Effector memory CD8-positive, alpha-beta T cell (primary cell): ENCODE measurements at regions not wholly inside any gene's neighbourhood (a gene's known extent, or its start where the extent isn't known, plus 50 kb on each side); places are given as distances from the start of the nearest gene placed in this dataset.
"Not testable (repeated sequence)": the region's sequence is repeated elsewhere in the genome, so short reads cannot be mapped to it uniquely, and the experiment has no call there.

Experiments
- ATAC-seq: fragments of 150-1000 bp; cut with Tn5 transposase; replicated peaks from 2 replicates; pipeline ENCODE4 v1.10.0; 2021; ENCODE audit warnings: mild to moderate bottlenecking, moderate library complexity
- DNase-seq, 3 experiments: peaks; one replicate each; pipeline ENCODE4 v3.0.0; 2021
- H3K27ac Mint-ChIP-seq, 2 donors: one replicate each; pipeline ENCODE4 v1.8.0; 2022; ENCODE audit warnings: mild to moderate bottlenecking in 2 of 2, mixed read lengths in 2 of 2, moderate library complexity in 2 of 2
- H3K27me3 Mint-ChIP-seq, 2 donors: one replicate each; pipeline ENCODE4 v1.8.0; 2022; ENCODE audit warnings: mixed read lengths in 2 of 2
- H3K36me3 Mint-ChIP-seq: one replicate; pipeline ENCODE4 v1.8.0; 2022; ENCODE audit warnings: mild to moderate bottlenecking, moderate library complexity, mixed read lengths; ENCODE audit not compliant: insufficient read depth
- H3K4me1 Mint-ChIP-seq, 2 donors: one replicate each; pipeline ENCODE4 v1.8.0; 2022; ENCODE audit warnings: low read depth in 2 of 2, mixed read lengths in 2 of 2
- H3K4me3 Mint-ChIP-seq, 2 donors: one replicate each; pipeline ENCODE4 v1.8.0; 2022; ENCODE audit warnings: mild to moderate bottlenecking in 2 of 2, mixed read lengths in 2 of 2, moderate library complexity in 2 of 2
- H3K9me3 Mint-ChIP-seq, 2 donors: one replicate each; pipeline ENCODE4 v1.8.0; 2022; ENCODE audit warnings: mixed read lengths in 2 of 2

- no peak for ATAC-seq
- no peak for DNase-seq
- Mint-ChIP-seq H3K4me1 (no peaks in the 10 kb centered on the region), H3K36me3 (no peaks in the 10 kb centered on the region), H3K27me3 (no peaks in the 10 kb centered on the region), H3K9me3 (peaks cover 0 to under 1% of the 10 kb centered on the region in 2 donors), H3K4me3 (no peak overlapping the region), H3K27ac (no peak overlapping the region)
Observed at GRCh38 chr13:80705371-80706163, 364.6 kb upstream of the SPRY2 start.

GRCh38 chr13:80704369-80704768 is 363.4 kb upstream of the SPRY2 start:
- ATAC-seq, result no peak
- DNase-seq, result no peak
- no peaks in the 10 kb centered on the region for H3K36me3 Mint-ChIP-seq
- no peaks in the 10 kb centered on the region for H3K4me1 Mint-ChIP-seq
- peaks cover 0 to 2% of the 10 kb centered on the region in 2 donors for H3K9me3 Mint-ChIP-seq
- no peak overlapping the region for H3K27ac Mint-ChIP-seq
- no peaks in the 10 kb centered on the region for H3K27me3 Mint-ChIP-seq
- H3K4me3 Mint-ChIP-seq, result no peak overlapping the region

- ATAC-seq (no peak), DNase-seq (no peak)
- peaks cover 0 to 10% of the 10 kb centered on the region in 2 donors for H3K9me3 Mint-ChIP-seq
- H3K4me3 Mint-ChIP-seq, result no peak overlapping the region
- no peak overlapping the region for H3K27ac Mint-ChIP-seq
- no peaks in the 10 kb centered on the region for H3K36me3 Mint-ChIP-seq
- no peaks in the 10 kb centered on the region for H3K27me3 Mint-ChIP-seq
- H3K4me1 Mint-ChIP-seq, result no peaks in the 10 kb centered on the region
Observed at GRCh38 chr13:80695841-80696240, 354.9 kb upstream of the SPRY2 start.

GRCh38 chr13:80691814-80692213 is 350.9 kb upstream of the SPRY2 start:
- not testable (repeated sequence) for H3K36me3 Mint-ChIP-seq, DNase-seq, H3K4me3 Mint-ChIP-seq, ATAC-seq, H3K27ac Mint-ChIP-seq, H3K27me3 Mint-ChIP-seq, H3K4me1 Mint-ChIP-seq
- peaks cover 0 to 13% of the 10 kb centered on the region in 2 donors for H3K9me3 Mint-ChIP-seq

- Mint-ChIP-seq H3K4me3 (no peak overlapping the region), H3K4me1 (no peaks in the 10 kb centered on the region), H3K36me3 (no peaks in the 10 kb centered on the region), H3K27ac (no peak overlapping the region), H3K27me3 (no peaks in the 10 kb centered on the region), H3K9me3 (peaks cover 0 to 16% of the 10 kb centered on the region in 2 donors)
- DNase-seq, result no peak
- ATAC-seq, result no peak
Observed at GRCh38 chr13:80690208-80690607, 349.3 kb upstream of the SPRY2 start.

GRCh38 chr13:80688593-80688992 is 347.7 kb upstream of the SPRY2 start:
- no peak overlapping the region for H3K27ac Mint-ChIP-seq
- no peaks in the 10 kb centered on the region for H3K4me1 Mint-ChIP-seq
- H3K9me3 Mint-ChIP-seq, result peaks cover 0 to 17% of the 10 kb centered on the region in 2 donors
- H3K36me3 Mint-ChIP-seq, result no peaks in the 10 kb centered on the region
- H3K4me3 Mint-ChIP-seq, result no peak overlapping the region
- DNase-seq (no peak), ATAC-seq (no peak)
- no peaks in the 10 kb centered on the region for H3K27me3 Mint-ChIP-seq

- Mint-ChIP-seq H3K9me3 (peaks cover 0 to 10% of the 10 kb centered on the region in 2 donors), H3K36me3 (no peaks in the 10 kb centered on the region)
- no peak for DNase-seq
Observed at GRCh38 chr13:80685942-80686341, 345.0 kb upstream of the SPRY2 start.

GRCh38 chr13:80684217-80684991 is 343.5 kb upstream of the SPRY2 start:
- H3K27me3 Mint-ChIP-seq, result no peaks in the 10 kb centered on the region
- H3K27ac Mint-ChIP-seq, result no peak overlapping the region
- peaks cover 0 to 5% of the 10 kb centered on the region in 2 donors for H3K9me3 Mint-ChIP-seq
- ATAC-seq (no peak), DNase-seq (no peak)
- no peaks in the 10 kb centered on the region for H3K36me3 Mint-ChIP-seq
- H3K4me3 Mint-ChIP-seq, result no peak overlapping the region
- H3K4me1 Mint-ChIP-seq, result no peaks in the 10 kb centered on the region

More at GRCh38 chr13:80685942-80686341, 345.0 kb upstream of the SPRY2 start:
- no peak overlapping the region for H3K4me3 Mint-ChIP-seq
- no peak overlapping the region for H3K27ac Mint-ChIP-seq
- no peaks in the 10 kb centered on the region for H3K27me3 Mint-ChIP-seq
- ATAC-seq, result no peak
- H3K4me1 Mint-ChIP-seq, result no peaks in the 10 kb centered on the region

- H3K4me1 Mint-ChIP-seq, result no peaks in the 10 kb centered on the region
- no peak for ATAC-seq
- no peak overlapping the region for H3K4me3 Mint-ChIP-seq
- no peaks in the 10 kb centered on the region for H3K27me3 Mint-ChIP-seq
- peaks cover 4 to 8% of the 10 kb centered on the region in 2 donors for H3K9me3 Mint-ChIP-seq
- H3K36me3 Mint-ChIP-seq, result no peaks in the 10 kb centered on the region
- no peak for DNase-seq
- H3K27ac Mint-ChIP-seq, result no peak overlapping the region
Observed at GRCh38 chr13:80680786-80681366, 339.9 kb upstream of the SPRY2 start.

- no peaks in the 10 kb centered on the region for H3K36me3 Mint-ChIP-seq
- ATAC-seq (no peak), DNase-seq (no peak)
- no peaks in the 10 kb centered on the region for H3K27me3 Mint-ChIP-seq
- no peak overlapping the region for H3K4me3 Mint-ChIP-seq
- H3K27ac Mint-ChIP-seq, result no peak overlapping the region
- H3K9me3 Mint-ChIP-seq, result peaks cover 2 to 8% of the 10 kb centered on the region in 2 donors
- H3K4me1 Mint-ChIP-seq, result no peaks in the 10 kb centered on the region
Observed at GRCh38 chr13:80679423-80679822, 338.5 kb upstream of the SPRY2 start.

GRCh38 chr13:80677227-80677626 is 336.3 kb upstream of the SPRY2 start:
- H3K4me3 Mint-ChIP-seq, result no peak overlapping the region
- no peak for DNase-seq
- H3K27ac Mint-ChIP-seq, result no peak overlapping the region
- no peak for ATAC-seq
- H3K4me1 Mint-ChIP-seq, result no peaks in the 10 kb centered on the region
- H3K27me3 Mint-ChIP-seq, result no peaks in the 10 kb centered on the region
- no peaks in the 10 kb centered on the region for H3K36me3 Mint-ChIP-seq
- peaks cover 2 to 8% of the 10 kb centered on the region in 2 donors for H3K9me3 Mint-ChIP-seq

- H3K9me3 Mint-ChIP-seq, result peaks cover 6 to 22% of the 10 kb centered on the region in 2 donors
- H3K27ac Mint-ChIP-seq, H3K36me3 Mint-ChIP-seq, H3K4me1 Mint-ChIP-seq, ATAC-seq, DNase-seq, H3K27me3 Mint-ChIP-seq, H3K4me3 Mint-ChIP-seq: not testable (repeated sequence)
Observed at GRCh38 chr13:80675442-80675841, 334.5 kb upstream of the SPRY2 start.

GRCh38 chr13:80671773-80672172 is 330.8 kb upstream of the SPRY2 start:
- H3K27me3 Mint-ChIP-seq, result no peaks in the 10 kb centered on the region
- H3K36me3 Mint-ChIP-seq, result no peaks in the 10 kb centered on the region
- no peaks in the 10 kb centered on the region for H3K4me1 Mint-ChIP-seq

More at GRCh38 chr13:80671773-80672172, 330.8 kb upstream of the SPRY2 start:
- Mint-ChIP-seq H3K9me3 (peaks cover 4 to 15% of the 10 kb centered on the region in 2 donors), H3K4me3 (no peak overlapping the region), H3K27ac (no peak overlapping the region)
- ATAC-seq, result no peak
- no peak for DNase-seq
